ENCODE measurements at regions not wholly inside any gene's neighbourhood (a gene's known extent, or its start where the extent isn't known, plus 50 kb on each side); places are given as distances from the start of the nearest gene placed in this dataset.

GRCh38 chr4:171636606-171637005 is 176.6 kb upstream of the GALNTL6 start:
- DNase-seq (ENCODE audit: low read depth) = no peak

GRCh38 chr4:171629737-171630136 is 183.5 kb upstream of the GALNTL6 start:
- DNase-seq (ENCODE audit: low read depth) = no peak

GRCh38 chr4:171629182-171629581 is 184.0 kb upstream of the GALNTL6 start:
- no peak for DNase-seq (ENCODE audit: low read depth)

GRCh38 chr4:171626554-171626953 is 186.7 kb upstream of the GALNTL6 start:
- no peak for DNase-seq (ENCODE audit: low read depth)

- no peak for DNase-seq (ENCODE audit: low read depth)
These were observed 190.5 kb upstream of the GALNTL6 start for GRCh38 chr4:171622729-171623128.

GRCh38 chr4:171621646-171622045 is 191.6 kb upstream of the GALNTL6 start:
- DNase-seq (ENCODE audit: low read depth) = no peak

- DNase-seq (ENCODE audit: low read depth) = no peak
These were observed 200.3 kb upstream of the GALNTL6 start for GRCh38 chr4:171612907-171613306.

- no peak for DNase-seq (ENCODE audit: low read depth)
These were observed 210.4 kb upstream of the GALNTL6 start for GRCh38 chr4:171602638-171603355.

GRCh38 chr4:171601091-171601490 is 212.1 kb upstream of the GALNTL6 start:
- no peak for DNase-seq (ENCODE audit: low read depth)

- DNase-seq (ENCODE audit: low read depth) = no peak
These were observed 213.6 kb upstream of the GALNTL6 start for GRCh38 chr4:171599628-171600027.

GRCh38 chr4:171594293-171594692 is 218.9 kb upstream of the GALNTL6 start:
- DNase-seq (ENCODE audit: low read depth) = no peak

- DNase-seq (ENCODE audit: low read depth) = no peak
These were observed 222.5 kb upstream of the GALNTL6 start for GRCh38 chr4:171590716-171591115.

- no peak for DNase-seq (ENCODE audit: low read depth)
These were observed 224.4 kb upstream of the GALNTL6 start for GRCh38 chr4:171588764-171589163.

GRCh38 chr4:171588051-171588545 is 225.1 kb upstream of the GALNTL6 start:
- DNase-seq (ENCODE audit: low read depth) = no peak

GRCh38 chr4:171583790-171584189 is 229.4 kb upstream of the GALNTL6 start:
- DNase-seq (ENCODE audit: low read depth) = no peak

GRCh38 chr4:171582961-171583581 is 230.1 kb upstream of the GALNTL6 start:
- DNase-seq (ENCODE audit: low read depth) = no peak

- no peak for DNase-seq (ENCODE audit: low read depth)
These were observed 240.0 kb upstream of the GALNTL6 start for GRCh38 chr4:171573181-171573580.

GRCh38 chr4:171565130-171565788 is 247.9 kb upstream of the GALNTL6 start:
- DNase-seq (ENCODE audit: low read depth) = no peak

GRCh38 chr4:171561419-171561818 is 251.8 kb upstream of the GALNTL6 start:
- DNase-seq (ENCODE audit: low read depth) = no peak

GRCh38 chr4:171553961-171554360 is 259.2 kb upstream of the GALNTL6 start:
- no peak for DNase-seq (ENCODE audit: low read depth)

- no peak for DNase-seq (ENCODE audit: low read depth)
These were observed 270.6 kb upstream of the GALNTL6 start for GRCh38 chr4:171542640-171543039.

- DNase-seq (ENCODE audit: low read depth) = no peak
These were observed 274.6 kb upstream of the GALNTL6 start for GRCh38 chr4:171538601-171539100.

GRCh38 chr4:171534391-171534790 is 278.8 kb upstream of the GALNTL6 start:
- no peak for DNase-seq (ENCODE audit: low read depth)

All from HS-27A (cell line).